HG03064 (cell line): ENCODE measurements at regions not wholly inside any gene's neighbourhood (a gene's known extent, or its start where the extent isn't known, plus 50 kb on each side); places are given as distances from the start of the nearest gene placed in this dataset.
"Not testable (repeated sequence)": the region's sequence is repeated elsewhere in the genome, so short reads cannot be mapped to it uniquely, and the experiment has no call there.

ENCODE experiments used
- ATAC-seq: cut with Tn5 transposase; IDR thresholded peaks from one replicate; pipeline ENCODE4 v1.9.1; 2021; ENCODE audit warnings: low read depth; ENCODE audit not compliant: unreplicated experiment

GRCh38 chr9:108803428-108804065 lies 52.2 kb downstream of the ACTL7B start:
- ATAC-seq, result no peak

- ATAC-seq, result no peak
These were observed 52.8 kb downstream of the ACTL7B start for GRCh38 chr9:108802967-108803366.

- no peak for ATAC-seq
These were observed 53.8 kb downstream of the ACTL7B start for GRCh38 chr9:108801949-108802348.

GRCh38 chr9:108800632-108801099 lies 55.1 kb downstream of the ACTL7B start:
- ATAC-seq, result no peak

- no peak for ATAC-seq
These were observed 62.2 kb downstream of the ACTL7B start for GRCh38 chr9:108793573-108793972.

- no peak for ATAC-seq
These were observed 66.0 kb downstream of the ACTL7B start for GRCh38 chr9:108789742-108790141.

- no peak for ATAC-seq
These were observed 68.1 kb downstream of the ACTL7B start for GRCh38 chr9:108787690-108788048.

- ATAC-seq, result no peak
These were observed 68.7 kb downstream of the ACTL7B start for GRCh38 chr9:108786901-108787689.

GRCh38 chr9:108786322-108786721 lies 69.5 kb downstream of the ACTL7B start:
- no peak for ATAC-seq

GRCh38 chr9:108784998-108785397 lies 70.8 kb downstream of the ACTL7B start:
- ATAC-seq, result no peak

- ATAC-seq, result no peak
These were observed 71.9 kb downstream of the ACTL7B start for GRCh38 chr9:108783731-108784495.

- no peak for ATAC-seq
These were observed 72.5 kb downstream of the ACTL7B start for GRCh38 chr9:108783326-108783725.

GRCh38 chr9:108780942-108781734 lies 74.6 kb downstream of the ACTL7B start:
- no peak for ATAC-seq

GRCh38 chr9:108779551-108780325 lies 76.0 kb downstream of the ACTL7B start:
- ATAC-seq, result no peak

- ATAC-seq, result no peak
These were observed 78.7 kb downstream of the ACTL7B start for GRCh38 chr9:108776920-108777639.

GRCh38 chr9:108775901-108776306 lies 79.9 kb downstream of the ACTL7B start:
- ATAC-seq, result no peak

- not testable (repeated sequence) for ATAC-seq
These were observed 81.7 kb downstream of the ACTL7B start for GRCh38 chr9:108774088-108774487.

- no peak for ATAC-seq
These were observed 83.4 kb downstream of the ACTL7B start for GRCh38 chr9:108772301-108772894.

- no peak for ATAC-seq
These were observed 87.0 kb downstream of the ACTL7B start for GRCh38 chr9:108768744-108769143.
